MM.1S (cell line): ENCODE measurements at regions not wholly inside any gene's neighbourhood (a gene's known extent, or its start where the extent isn't known, plus 50 kb on each side); places are given as distances from the start of the nearest gene placed in this dataset.
"Not testable (repeated sequence)": the region's sequence is repeated elsewhere in the genome, so short reads cannot be mapped to it uniquely, and the experiment has no call there.

ENCODE experiments used
- CTCF ChIP-seq: fragments of 300-600 bp; sonication (generic); IDR thresholded peaks from 2 replicates; pipeline ENCODE4 v1.5.1; 2016; ENCODE audit warnings: antibody characterized with exemption, low read length, mixed read lengths
- EZH2phosphoT487 ChIP-seq: fragments of 300-600 bp; sonication (generic); IDR thresholded peaks from 2 replicates; pipeline ENCODE4 v1.6.1; 2018; ENCODE audit warnings: antibody characterized with exemption, low read length

GRCh38 chr3:140802898-140803297 is 125.0 kb downstream of the TRIM42 start:
- not testable (repeated sequence) for TF ChIP-seq CTCF, EZH2phosphoT487
